Sigmoid colon (tissue), 6 donors: ENCODE measurements at regions not wholly inside any gene's neighbourhood (a gene's known extent, or its start where the extent isn't known, plus 50 kb on each side); places are given as distances from the start of the nearest gene placed in this dataset.
"Not testable (repeated sequence)": the region's sequence is repeated elsewhere in the genome, so short reads cannot be mapped to it uniquely, and the experiment has no call there.

ENCODE experiments used
- DNase-seq: peaks from one replicate; pipeline ENCODE4 v3.0.0-alpha.2; 2019
- H3K27ac ChIP-seq, 4 donors: fragments of 200-600 bp; sonication (generic); one replicate each; pipeline ENCODE4 v1.5.1; 2016 to 2019; ENCODE audit warnings: mild to moderate bottlenecking in 1 of 4
- H3K27me3 ChIP-seq, 3 donors: fragments of 200-600 bp; sonication (generic); one replicate each; pipeline ENCODE4 v1.5.1; 2019; ENCODE audit warnings: mild to moderate bottlenecking in 1 of 3
- H3K36me3 ChIP-seq, 4 donors: fragments of 200-600 bp; sonication (generic); one replicate each; pipeline ENCODE4 v1.5.1; 2016 to 2019
- H3K4me1 ChIP-seq, 4 donors: fragments of 200-600 bp; sonication (generic); one replicate each; pipeline ENCODE4 v1.5.1; 2017 to 2019
- H3K4me3 ChIP-seq, 4 donors: fragments of 200-600 bp; sonication (generic); one replicate each; pipeline ENCODE4 v1.5.1; 2017 to 2019; ENCODE audit warnings: mild to moderate bottlenecking in 2 of 4, moderate library complexity in 1 of 4
- H3K9me3 ChIP-seq, 4 donors: fragments of 200-600 bp in 3 of 4; sonication (generic) in 3 of 4; one replicate each; pipeline versions ENCODE4 v1.5.1 to v1.6.1; 2013 to 2019
- CTCF ChIP-seq, 4 experiments: fragments of 450-650 bp in 3 of 4; fragments of 200-600 bp in 1 of 4; IDR thresholded peaks; one replicate each; pipeline ENCODE4 v1.5.1; 2016 to 2019; ENCODE audit warnings: antibody characterized with exemption in 4 of 4, mild to moderate bottlenecking in 3 of 4, moderate library complexity in 2 of 4
- EP300 ChIP-seq, 4 donors: sonication (generic); formaldehyde crosslinking; IDR thresholded peaks; one replicate each; pipeline ENCODE4 v1.6.1; 2017; ENCODE audit warnings: antibody characterized with exemption in 4 of 4
- POLR2A ChIP-seq, 2 donors: fragments of 450-650 bp; IDR thresholded peaks; one replicate each; pipeline ENCODE4 v1.6.1; 2016; ENCODE audit warnings: antibody characterized with exemption in 2 of 2, mild to moderate bottlenecking in 2 of 2, moderate library complexity in 2 of 2
- POLR2AphosphoS5 ChIP-seq, 4 donors: sonication (generic); formaldehyde crosslinking; IDR thresholded peaks; one replicate each; pipeline ENCODE4 v1.6.1; 2017; ENCODE audit warnings: antibody characterized with exemption in 4 of 4
- WGBS, 2 donors: extraction: QIAGEN DNeasy Blood & Tissue Kit; methylation state at CpG; one replicate each; pipeline ENCODE4 v1.1.7; 2013; 5-methylcytosine and 5-hydroxymethylcytosine counted together
- intact Hi-C: fragments of 100-400 bp; cut with DNase I; formaldehyde crosslinking; loops from one replicate; pipeline ENCODE4 v1.15.1; 2023
- donor health status: healthy with polysubstance abuse.
- donor health status: healthy.

- no peak for TF ChIP-seq EP300 (IDR thresholded peaks at IDR 0.05)
- no peak overlapping the region for H3K4me3 ChIP-seq
- H3K9me3 ChIP-seq = peaks cover 0 to 3% (median 0%) of the 10 kb centered on the region in 4 donors
- intact Hi-C loops = no loop called here
- H3K4me1 ChIP-seq = no peaks in the 10 kb centered on the region
- 65 to 71% methylated on average over 3 of the region's 3 CpGs for WGBS, 2 donors
- no peak overlapping the region for H3K27ac ChIP-seq
- H3K27me3 ChIP-seq = no peaks in the 10 kb centered on the region
- no peak for DNase-seq
- H3K36me3 ChIP-seq = no peaks in the 10 kb centered on the region
Observed at GRCh38 chr13:44685641-44686040, 109.5 kb upstream of the TSC22D1 start.

GRCh38 chr13:44682416-44682815 is 106.3 kb upstream of the TSC22D1 start:
- H3K4me3 ChIP-seq, DNase-seq, H3K9me3 ChIP-seq, intact Hi-C loops, H3K27me3 ChIP-seq, H3K4me1 ChIP-seq, H3K27ac ChIP-seq, H3K36me3 ChIP-seq: not testable (repeated sequence)
- WGBS, 2 donors = 97 to 100% methylated on average over 34 to 35 of the region's 35 CpGs

- no peak for DNase-seq
- H3K27me3 ChIP-seq = no peaks in the 10 kb centered on the region
- no peak overlapping the region for H3K27ac ChIP-seq
- TF ChIP-seq CTCF (IDR thresholded peaks at IDR 0.05) = no peak
- no peak for TF ChIP-seq POLR2A (IDR thresholded peaks at IDR 0.05)
- no peak for TF ChIP-seq EP300 (IDR thresholded peaks at IDR 0.05)
- no peak for TF ChIP-seq POLR2AphosphoS5 (IDR thresholded peaks at IDR 0.05)
- H3K9me3 ChIP-seq = no peaks in the 10 kb centered on the region
- H3K36me3 ChIP-seq = no peaks in the 10 kb centered on the region
- no peak overlapping the region for H3K4me3 ChIP-seq
- intact Hi-C loops = no loop called here
- no peaks in the 10 kb centered on the region for H3K4me1 ChIP-seq
Observed at GRCh38 chr13:44680746-44681355, 104.7 kb upstream of the TSC22D1 start.

- H3K36me3 ChIP-seq = no peaks in the 10 kb centered on the region
- no peaks in the 10 kb centered on the region for H3K27me3 ChIP-seq
- TF ChIP-seq POLR2AphosphoS5 (IDR thresholded peaks at IDR 0.05) = no peak
- TF ChIP-seq POLR2A (IDR thresholded peaks at IDR 0.05) = no peak
- TF ChIP-seq EP300 (IDR thresholded peaks at IDR 0.05) = no peak
- TF ChIP-seq CTCF (IDR thresholded peaks at IDR 0.05) = no peak
- H3K27ac ChIP-seq = no peak overlapping the region
- H3K4me1 ChIP-seq = no peaks in the 10 kb centered on the region
- 73 to 75% methylated on average over 4 of the region's 4 CpGs for WGBS, 2 donors
- no peaks in the 10 kb centered on the region for H3K9me3 ChIP-seq
- intact Hi-C loops = no loop called here
- no peak overlapping the region for H3K4me3 ChIP-seq
- DNase-seq = no peak
Observed at GRCh38 chr13:44679597-44679996, 103.5 kb upstream of the TSC22D1 start.

GRCh38 chr13:44678197-44678596 is 102.1 kb upstream of the TSC22D1 start:
- no peaks in the 10 kb centered on the region for H3K36me3 ChIP-seq
- H3K4me3 ChIP-seq = no peak overlapping the region
- intact Hi-C loops = no loop called here
- 94% methylated on average over 6 of the region's 6 CpGs for WGBS, 2 donors
- H3K9me3 ChIP-seq = no peaks in the 10 kb centered on the region
- no peaks in the 10 kb centered on the region for H3K4me1 ChIP-seq
- H3K27me3 ChIP-seq = no peaks in the 10 kb centered on the region
- no peak for DNase-seq
- no peak overlapping the region for H3K27ac ChIP-seq
- TF ChIP-seq POLR2A (IDR thresholded peaks at IDR 0.05) = no peak
- no peak for TF ChIP-seq POLR2AphosphoS5 (IDR thresholded peaks at IDR 0.05)
- no peak for TF ChIP-seq EP300 (IDR thresholded peaks at IDR 0.05)
- TF ChIP-seq CTCF (IDR thresholded peaks at IDR 0.05) = no peak

- WGBS, 2 donors = 70 to 71% methylated on average over 3 of the region's 3 CpGs
- no peaks in the 10 kb centered on the region for H3K36me3 ChIP-seq
- H3K27me3 ChIP-seq = no peaks in the 10 kb centered on the region
- no peak overlapping the region for H3K4me3 ChIP-seq
- H3K4me1 ChIP-seq = no peaks in the 10 kb centered on the region
- no peak overlapping the region for H3K27ac ChIP-seq
- TF ChIP-seq EP300 (IDR thresholded peaks at IDR 0.05) (no peak), POLR2AphosphoS5 (IDR thresholded peaks at IDR 0.05) (no peak), CTCF (IDR thresholded peaks at IDR 0.05) (no peak), POLR2A (IDR thresholded peaks at IDR 0.05) (no peak)
- H3K9me3 ChIP-seq = no peaks in the 10 kb centered on the region
- intact Hi-C loops = no loop called here
- DNase-seq = no peak
Observed at GRCh38 chr13:44676534-44676933, 100.4 kb upstream of the TSC22D1 start.
